Jurkat, Clone E6-1 (cell line): ENCODE measurements at regions not wholly inside any gene's neighbourhood (a gene's known extent, or its start where the extent isn't known, plus 50 kb on each side); places are given as distances from the start of the nearest gene placed in this dataset.

Source experiments
- DNase-seq: peaks from one replicate; pipeline ENCODE4 v3.0.0-alpha.2; 2011; ENCODE audit warnings: low read depth, low spot score
- H3K4me3 ChIP-seq: 2 replicates; pipeline ENCODE4 v1.5.1; 2011; ENCODE audit warnings: mild to moderate bottlenecking, low read length, control low read depth, moderate library complexity

GRCh38 chr5:175765858-175766257 is 105.5 kb upstream of the CPLX2 start:
- no peak for DNase-seq

DNA sequence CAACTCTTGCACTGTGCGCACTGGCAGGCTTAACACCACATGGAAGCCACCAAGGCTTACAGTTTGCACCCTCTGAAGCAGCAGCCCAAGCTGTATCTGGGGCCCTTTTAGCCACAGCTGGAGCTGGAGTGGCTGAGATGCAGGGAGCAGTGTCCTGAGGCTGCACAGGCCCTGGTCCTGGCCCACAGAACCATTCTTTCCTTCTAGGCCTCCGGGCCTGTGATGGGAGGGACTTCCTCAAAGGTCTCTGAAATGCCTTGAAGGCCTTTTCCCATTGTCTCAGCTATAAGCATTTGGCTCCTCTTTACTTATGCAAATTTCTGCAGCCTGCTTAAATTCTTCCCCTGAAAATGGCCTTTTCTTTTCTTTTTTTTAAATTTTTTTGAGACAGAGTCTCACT is 104.4 kb upstream of the CPLX2 start:
- H3K4me3 ChIP-seq = no peak overlapping the region
- DNase-seq = no peak

More at GRCh38 chr5:175765858-175766257, 105.5 kb upstream of the CPLX2 start:
- H3K4me3 ChIP-seq = no peak overlapping the region

- no peak overlapping the region for H3K4me3 ChIP-seq
- no peak for DNase-seq
Measured at GRCh38 chr5:175772747-175773533, 98.4 kb upstream of the CPLX2 start.

DNA sequence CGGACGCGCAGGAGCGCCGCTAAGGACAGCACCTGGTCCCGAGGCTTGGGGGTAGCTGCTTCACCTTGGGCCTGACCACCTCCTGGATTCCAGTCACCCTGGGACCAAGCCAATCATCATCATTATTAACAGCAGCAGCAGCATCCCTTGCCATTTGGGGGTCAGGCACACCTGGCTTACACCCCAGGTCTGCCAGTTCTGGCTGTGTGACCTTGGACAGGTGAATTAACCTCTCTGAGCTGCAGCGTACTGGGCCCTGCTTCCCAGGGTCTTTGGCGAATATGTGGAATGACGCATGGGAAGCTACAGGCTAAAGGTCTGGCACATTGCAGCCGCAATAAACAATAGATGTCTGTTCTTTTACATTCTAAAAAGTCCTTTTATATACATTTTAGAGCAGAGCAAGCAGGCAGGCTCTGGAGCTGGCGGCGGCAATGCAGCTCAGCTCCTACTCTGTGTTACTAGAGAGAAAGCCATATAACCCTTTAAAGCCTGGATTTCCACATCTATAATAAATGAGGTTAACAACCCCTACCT is 97.8 kb upstream of the CPLX2 start:
- no peak for DNase-seq
- no peak overlapping the region for H3K4me3 ChIP-seq

- no peak for DNase-seq
- no peak overlapping the region for H3K4me3 ChIP-seq
Measured at GRCh38 chr5:175775416-175775815, 96.0 kb upstream of the CPLX2 start.

DNA sequence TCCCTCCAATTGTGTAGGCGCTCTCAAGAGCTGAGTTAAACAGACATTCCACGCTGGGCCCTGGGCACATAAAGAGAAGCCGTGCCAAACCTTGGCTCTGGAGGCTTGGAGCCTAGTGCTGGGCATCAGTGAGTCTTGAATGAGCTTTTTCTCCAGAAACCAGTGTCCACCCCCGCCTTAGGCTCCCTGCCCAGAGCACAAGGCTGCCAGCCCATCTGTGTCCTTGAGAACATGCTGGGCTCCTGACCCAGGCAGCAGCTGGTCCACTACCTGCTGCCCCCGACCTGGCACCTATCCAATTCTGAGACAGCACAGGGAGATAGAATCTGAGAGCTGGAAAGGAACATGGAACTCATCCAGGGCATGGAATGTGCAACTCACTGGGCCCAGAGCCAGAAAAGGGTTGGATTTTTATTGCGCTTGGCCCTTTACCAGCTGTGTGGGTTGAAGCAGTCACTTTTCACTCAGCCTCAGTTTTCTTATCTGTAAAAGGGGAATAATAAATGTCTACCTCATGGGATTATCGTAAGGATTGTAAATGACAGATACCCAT is 92.4 kb upstream of the CPLX2 start:
- no peak overlapping the region for H3K4me3 ChIP-seq
- DNase-seq = no peak

- no peak for DNase-seq
- no peak overlapping the region for H3K4me3 ChIP-seq
Measured at GRCh38 chr5:175783739-175784138, 87.6 kb upstream of the CPLX2 start.

GRCh38 chr5:175784230-175784629 is 87.1 kb upstream of the CPLX2 start:
- DNase-seq = no peak
- H3K4me3 ChIP-seq = no peak overlapping the region

- H3K4me3 ChIP-seq = no peak overlapping the region
- DNase-seq = no peak
Measured at GRCh38 chr5:175785681-175786080, 85.7 kb upstream of the CPLX2 start.

GRCh38 chr5:175788155-175788787 is 83.1 kb upstream of the CPLX2 start:
- no peak overlapping the region for H3K4me3 ChIP-seq
- no peak for DNase-seq

DNA sequence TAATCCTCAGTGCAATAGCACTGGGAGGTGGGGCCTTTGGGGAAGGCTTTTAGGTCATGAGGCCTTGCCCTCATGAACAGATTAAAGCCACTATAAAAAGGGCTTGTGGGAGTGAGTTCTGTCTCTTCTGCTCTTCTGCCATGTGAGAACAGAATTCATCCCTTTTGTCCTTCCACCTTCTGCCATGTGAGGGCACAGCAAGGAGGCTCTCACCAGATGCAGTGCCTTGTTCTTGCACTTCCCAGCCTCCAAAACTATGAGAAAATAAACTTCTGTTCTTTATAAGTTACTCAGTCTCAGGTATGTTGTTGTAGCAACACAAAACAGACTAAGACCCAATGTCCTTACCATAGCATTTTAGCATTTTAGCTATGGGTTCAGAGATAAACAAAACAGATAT is 81.7 kb upstream of the CPLX2 start:
- no peak overlapping the region for H3K4me3 ChIP-seq
- DNase-seq = no peak

DNA sequence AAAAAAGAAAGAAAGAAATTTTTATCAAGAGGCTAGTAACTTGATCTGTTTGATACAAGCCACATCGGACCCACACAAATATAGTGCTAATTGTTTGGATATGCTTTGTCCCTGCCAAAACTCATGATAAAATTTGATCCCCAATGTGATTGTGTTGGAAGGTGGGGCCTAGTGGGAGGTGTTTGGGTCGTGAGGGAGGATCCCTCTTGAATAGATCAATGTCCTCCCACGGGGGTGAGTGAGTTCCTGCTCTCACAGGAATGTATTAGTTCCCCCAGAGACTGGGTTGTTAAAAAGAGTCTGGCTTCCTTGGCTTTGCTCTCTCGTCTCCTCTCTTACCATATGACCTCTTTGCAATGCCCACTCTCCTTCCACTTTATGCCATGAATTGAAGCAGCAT is 80.6 kb upstream of the CPLX2 start:
- no peak overlapping the region for H3K4me3 ChIP-seq
- no peak for DNase-seq

- no peak for DNase-seq
- H3K4me3 ChIP-seq = no peak overlapping the region
Measured at GRCh38 chr5:175795959-175796358, 75.4 kb upstream of the CPLX2 start.

- peak; percentile 56 for DNase-seq
- no peak overlapping the region for H3K4me3 ChIP-seq
Measured at GRCh38 chr5:175796536-175797499, 74.6 kb upstream of the CPLX2 start.

GRCh38 chr5:175797521-175798038 is 73.8 kb upstream of the CPLX2 start:
- H3K4me3 ChIP-seq = no peak overlapping the region

DNA sequence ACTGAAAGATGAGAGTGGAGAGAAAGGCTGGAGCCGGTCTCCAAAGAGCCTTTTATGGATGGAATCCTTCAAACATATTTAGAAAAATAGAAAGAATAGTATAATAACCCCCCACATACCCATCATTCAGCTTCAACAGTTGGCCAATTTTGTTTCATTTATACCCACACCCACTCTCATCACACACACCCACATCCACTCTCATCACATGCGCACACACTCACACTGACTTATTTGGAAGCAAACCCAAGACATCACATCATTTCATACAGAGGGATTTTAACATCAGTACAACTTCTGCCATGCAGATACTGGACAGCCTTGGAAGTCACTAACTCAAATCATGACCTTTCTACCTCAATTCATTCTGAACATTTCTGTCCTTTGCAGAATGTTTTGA is 72.8 kb upstream of the CPLX2 start:
- no peak for DNase-seq
- no peak overlapping the region for H3K4me3 ChIP-seq

More at GRCh38 chr5:175797521-175798038, 73.8 kb upstream of the CPLX2 start:
- DNase-seq = no peak

DNA sequence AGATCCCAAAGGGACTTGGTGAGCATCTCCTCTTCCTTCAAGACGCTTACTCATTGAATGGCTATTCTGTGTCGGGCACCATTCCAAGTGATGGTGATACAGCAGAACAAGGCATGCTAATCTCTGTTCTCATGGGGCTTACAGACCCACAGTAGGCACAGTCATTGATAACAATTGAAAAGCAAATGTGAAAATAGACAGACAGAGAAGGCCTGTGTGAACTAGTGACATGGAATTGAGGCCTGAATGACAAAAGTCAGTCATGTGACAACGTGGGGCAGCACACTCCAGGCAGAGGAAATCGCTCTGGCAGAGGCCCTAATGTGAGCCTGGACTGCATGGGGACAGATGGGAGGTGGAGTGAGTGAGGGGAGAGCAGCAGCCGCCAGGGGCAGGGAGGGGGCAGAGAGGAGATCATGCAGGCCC is 70.7 kb upstream of the CPLX2 start:
- no peak overlapping the region for H3K4me3 ChIP-seq
- DNase-seq = no peak

- no peak for DNase-seq
- no peak overlapping the region for H3K4me3 ChIP-seq
Measured at GRCh38 chr5:175802361-175802760, 69.0 kb upstream of the CPLX2 start.

DNA sequence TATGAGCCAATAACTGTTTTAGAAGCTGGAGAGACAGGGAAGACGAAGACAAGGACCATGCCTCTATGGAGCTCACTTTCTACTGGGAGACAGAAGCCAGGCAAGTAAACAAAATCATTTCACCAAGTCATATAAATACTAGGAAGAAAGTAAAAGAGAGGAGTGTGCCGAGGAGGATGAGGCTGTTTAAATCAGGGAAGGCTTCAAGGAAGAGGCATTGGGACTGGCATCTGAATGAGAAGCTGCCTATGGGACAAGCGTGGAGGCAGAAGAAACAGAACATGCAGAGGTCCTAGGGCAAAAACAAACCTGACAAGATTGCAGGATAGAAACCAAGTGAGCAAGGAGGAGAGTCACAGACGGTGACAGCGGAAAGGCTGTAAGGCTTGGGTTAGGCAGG is 68.1 kb upstream of the CPLX2 start:
- H3K4me3 ChIP-seq = no peak overlapping the region
- no peak for DNase-seq
